ENCODE measurements at regions not wholly inside any gene's neighbourhood (a gene's known extent, or its start where the extent isn't known, plus 50 kb on each side); places are given as distances from the start of the nearest gene placed in this dataset.
"Not testable (repeated sequence)": the region's sequence is repeated elsewhere in the genome, so short reads cannot be mapped to it uniquely, and the experiment has no call there.

DNA sequence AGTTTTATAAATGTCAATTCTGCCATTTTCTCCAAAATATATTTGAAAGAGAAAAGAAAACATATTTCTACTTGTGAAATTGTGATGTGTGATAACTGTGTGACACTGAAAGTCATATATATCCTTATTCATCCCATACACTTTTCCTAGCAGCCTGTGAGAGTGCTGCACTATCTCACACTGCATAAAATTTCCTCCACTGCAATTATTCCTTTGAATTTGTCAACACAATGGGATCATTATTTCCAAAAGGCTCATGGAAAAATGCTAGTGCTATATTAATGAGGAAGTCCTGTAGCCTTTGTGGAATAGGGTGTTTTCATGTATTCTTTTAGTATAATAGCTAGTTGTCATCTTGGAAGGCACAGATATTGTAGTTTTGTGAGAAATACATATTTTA is 504.1 kb downstream of the RPL10L start:
- DNase-seq = no peak

DNA sequence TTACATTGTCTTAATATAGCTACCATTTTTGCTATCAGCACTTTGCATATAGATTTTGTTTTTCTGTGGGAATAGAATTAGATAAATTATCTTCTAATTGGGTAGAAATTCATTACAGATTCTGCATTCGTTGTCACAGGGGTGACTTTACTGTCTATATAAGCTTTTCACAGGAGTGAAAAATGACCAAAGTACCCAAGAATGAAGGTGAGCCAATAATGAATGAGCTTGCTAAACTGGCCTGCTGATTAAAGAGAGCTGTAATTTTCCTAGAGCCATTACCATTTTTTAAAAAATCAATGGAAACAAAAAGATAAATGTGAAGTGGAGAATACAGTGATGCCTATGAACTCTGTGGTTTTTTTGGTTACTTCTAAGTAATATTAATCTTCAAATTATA is 504.6 kb downstream of the RPL10L start:
- DNase-seq = no peak

DNA sequence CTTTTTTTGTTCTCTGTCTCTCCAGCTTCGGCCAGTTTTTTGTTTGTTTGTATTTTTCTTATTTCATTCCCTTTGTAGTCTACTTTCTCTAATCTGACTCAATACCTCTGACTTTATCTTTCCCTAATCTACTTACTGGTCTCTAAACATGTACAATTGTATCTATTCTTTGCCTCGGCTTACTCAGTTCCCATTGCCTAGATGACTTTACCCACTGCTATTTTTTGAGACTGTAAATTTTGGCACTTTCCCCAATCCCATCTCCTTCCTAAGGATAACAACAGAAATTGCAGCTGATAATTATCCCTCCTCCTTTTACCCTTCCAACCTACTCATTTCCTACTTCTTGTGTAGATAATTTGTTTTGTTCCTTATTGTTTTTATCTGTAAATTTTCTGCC is 511.1 kb downstream of the RPL10L start:
- DNase-seq = no peak

DNA sequence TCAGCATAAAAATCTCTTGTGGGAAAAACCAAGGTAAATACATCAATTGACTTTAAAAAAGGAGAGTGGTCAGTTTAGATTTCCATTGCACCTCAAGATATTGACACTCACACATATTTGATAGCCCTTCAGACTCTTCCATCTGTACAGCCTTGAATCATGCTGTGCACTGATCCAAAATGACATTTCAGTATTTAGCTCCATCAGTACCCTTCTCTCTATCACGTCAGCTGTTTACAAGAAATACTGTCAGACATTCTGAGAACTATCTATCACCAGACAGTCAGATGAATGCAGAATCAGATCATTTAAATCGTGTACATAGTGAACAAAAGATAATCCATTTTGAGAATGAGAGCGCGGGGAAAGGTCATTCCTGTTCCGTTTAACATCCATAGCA is 511.9 kb downstream of the RPL10L start:
- no peak for DNase-seq

DNA sequence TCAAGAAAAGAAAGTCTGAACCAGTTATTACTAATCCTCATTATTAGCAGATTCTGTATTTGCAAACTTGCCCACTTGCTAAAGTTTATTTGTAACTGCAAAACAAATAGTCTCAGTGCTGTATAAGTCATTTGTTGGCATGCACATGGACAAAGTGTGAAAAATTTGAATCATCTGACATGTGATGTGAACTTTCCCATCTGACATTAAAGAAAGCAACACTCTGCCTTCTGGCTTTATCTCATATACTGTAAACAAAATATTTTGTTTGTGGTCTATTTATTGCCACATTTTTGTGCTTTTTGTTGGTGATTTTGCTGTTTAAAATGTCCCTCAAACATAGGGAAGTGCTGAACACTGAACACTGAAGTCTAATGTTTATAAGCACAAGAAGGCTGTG is 513.8 kb downstream of the RPL10L start:
- DNase-seq = no peak

DNA sequence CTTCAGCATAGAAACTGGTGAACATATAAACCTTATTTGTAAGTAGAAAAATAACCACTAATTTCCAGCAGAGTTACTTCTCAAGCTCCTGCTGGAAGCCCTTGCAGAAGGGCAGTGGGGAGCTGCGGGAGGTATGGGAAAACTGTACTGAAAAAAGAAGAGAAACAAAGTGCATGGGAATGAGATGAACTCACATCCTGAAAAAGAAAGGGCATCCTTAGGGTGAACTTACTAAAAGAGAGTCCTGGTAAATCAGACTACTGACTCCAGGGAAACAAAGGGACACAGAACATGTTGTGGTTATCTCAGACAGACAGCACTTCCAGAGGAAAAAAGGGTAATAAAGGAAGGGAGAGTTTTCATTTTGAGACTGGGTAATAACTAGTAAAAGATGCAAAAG is 515.1 kb downstream of the RPL10L start:
- DNase-seq = no peak

DNA sequence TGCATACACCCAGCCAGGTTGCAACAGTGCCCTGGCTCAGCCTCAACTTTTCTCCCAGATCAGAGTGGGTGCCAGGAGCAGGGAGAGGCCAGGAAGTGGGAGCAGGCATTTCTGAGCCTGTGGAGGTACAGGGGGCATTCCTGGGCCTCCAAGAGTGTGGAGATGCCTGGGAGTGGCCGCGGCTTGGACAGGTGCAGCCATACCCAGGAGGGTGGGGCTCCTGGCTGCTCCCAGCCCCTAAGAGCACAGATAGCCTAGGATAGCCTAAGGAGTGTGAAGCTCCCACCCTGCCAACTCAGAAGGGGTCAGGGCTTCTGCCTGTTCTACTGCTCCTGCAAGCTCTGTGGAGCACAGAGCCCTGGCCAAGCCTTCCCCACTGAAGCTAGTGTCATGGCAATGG is 543.4 kb downstream of the RPL10L start:
- DNase-seq = no peak

DNA sequence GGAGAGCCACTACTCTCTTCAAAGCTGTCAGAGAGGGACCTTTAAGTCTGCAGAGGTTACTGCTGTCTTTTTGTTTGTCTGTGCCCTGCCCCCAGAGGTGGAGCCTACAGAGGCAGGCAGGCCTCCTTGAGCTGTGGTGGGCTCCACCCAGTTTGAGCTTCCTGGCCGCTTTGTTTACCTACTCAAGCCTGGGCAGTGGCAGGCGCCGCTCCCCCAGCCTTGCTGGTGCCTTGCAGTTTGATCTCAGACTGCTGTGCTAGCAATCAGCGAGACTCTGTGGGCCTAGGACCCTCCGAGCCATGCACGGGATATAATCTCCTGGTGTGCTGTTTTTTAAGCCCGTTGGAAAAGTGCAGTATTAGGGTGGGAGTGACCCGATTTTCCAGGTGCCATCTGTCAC is 550.7 kb downstream of the RPL10L start:
- not testable (repeated sequence) for DNase-seq

DNA sequence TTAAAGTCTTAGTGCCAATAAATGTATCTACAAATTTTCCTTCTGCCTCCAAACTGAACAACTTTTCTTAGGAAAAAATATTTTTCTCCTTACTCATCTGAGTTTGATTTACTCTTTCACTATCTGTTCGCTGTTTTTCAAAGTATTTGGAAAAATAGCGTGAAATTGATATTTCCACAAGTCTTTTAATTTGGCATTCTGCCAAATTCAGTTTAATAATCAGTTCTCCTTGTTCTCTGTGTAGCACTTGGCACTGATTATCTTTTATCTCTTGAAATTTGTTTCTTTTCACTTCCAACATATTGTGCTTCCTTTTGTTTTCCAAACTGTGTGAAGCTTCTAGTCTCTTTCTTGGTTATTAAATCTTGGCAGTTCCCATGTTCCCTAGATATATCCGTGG is 559.8 kb downstream of the RPL10L start:
- DNase-seq = no peak

DNA sequence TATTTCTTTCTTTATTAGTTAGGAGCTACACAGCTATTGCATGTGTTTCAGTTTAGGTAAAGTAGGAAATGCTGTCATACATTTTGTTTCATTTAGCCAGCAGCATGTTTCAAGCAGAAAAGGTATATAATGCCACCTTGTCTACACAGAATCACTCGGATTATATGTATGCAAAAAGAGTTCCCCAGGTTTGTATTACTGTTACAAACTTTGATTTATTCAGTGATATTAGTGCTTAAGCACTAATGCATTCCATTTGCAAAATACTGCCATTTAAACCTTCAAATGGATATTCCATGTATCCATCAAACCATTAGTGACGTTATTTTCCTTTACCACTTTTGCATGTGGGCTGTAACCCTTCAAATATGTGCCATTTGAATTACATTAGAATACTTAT is 564.0 kb downstream of the RPL10L start:
- DNase-seq = no peak

DNA sequence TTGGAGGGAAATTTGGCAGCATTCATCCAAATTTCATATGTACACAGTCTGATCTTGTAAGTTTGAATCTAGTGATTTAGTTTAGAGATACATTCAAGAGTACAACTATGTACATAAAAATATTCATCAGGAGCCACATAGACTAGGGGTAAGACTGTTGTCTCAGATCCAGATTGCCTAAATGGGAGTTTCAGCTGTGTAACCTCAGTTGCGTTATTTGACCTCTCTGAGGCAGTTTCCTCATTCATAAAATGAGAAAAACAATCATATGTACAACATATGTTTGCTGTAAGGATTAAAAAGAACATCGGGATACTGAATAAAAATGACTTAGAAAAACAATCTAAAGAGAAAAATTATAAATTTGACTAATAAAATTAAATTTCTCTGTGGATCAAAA is 577.5 kb downstream of the RPL10L start:
- no peak for DNase-seq

DNA sequence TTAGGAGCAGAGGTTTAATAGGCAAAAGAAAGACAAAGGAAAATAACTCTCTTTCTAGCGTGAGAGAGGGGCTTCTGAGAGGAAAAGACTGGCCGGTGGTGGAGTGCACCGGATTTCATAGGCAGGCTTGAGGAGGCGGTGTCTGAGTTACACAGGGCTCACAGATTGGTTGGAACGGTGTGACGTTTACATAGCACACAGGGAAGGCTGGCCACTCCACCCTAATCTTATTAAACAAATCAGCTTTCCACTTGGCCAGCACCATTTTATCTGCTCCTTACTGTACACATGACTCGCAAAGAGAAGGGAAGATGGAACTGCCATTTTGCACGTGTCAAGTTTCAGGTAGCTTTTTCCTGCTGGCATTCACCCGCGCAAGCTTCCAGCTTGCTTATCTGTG is 587.7 kb downstream of the RPL10L start:
- DNase-seq = no peak

DNA sequence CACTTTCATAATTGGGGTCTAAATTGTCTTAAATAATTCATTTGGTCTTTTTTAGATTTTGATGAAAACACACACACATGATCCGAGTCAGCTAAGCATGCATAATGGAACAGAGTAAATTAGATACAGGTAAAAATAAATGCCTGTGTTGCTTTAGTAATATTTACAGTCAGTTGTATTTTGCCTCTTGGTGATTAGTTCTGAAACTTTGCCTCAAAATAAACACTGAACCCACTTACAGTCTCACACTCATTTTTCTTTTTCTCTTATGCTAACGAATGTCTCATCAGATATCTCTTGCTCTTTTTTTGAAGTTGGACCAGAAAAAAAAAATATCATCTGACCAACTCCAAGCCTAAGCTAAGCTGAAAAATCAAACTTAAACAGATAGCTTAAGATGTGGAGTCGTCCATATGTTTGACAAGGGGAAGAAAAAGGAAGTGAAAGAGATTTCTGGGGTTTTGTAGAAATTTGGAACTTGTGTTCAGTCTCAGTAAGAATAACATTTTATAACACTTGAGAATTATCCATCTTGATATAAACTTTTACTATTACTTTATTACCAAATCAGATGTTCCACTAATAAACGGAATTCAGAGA is 592.5 kb downstream of the RPL10L start:
- DNase-seq = no peak

DNA sequence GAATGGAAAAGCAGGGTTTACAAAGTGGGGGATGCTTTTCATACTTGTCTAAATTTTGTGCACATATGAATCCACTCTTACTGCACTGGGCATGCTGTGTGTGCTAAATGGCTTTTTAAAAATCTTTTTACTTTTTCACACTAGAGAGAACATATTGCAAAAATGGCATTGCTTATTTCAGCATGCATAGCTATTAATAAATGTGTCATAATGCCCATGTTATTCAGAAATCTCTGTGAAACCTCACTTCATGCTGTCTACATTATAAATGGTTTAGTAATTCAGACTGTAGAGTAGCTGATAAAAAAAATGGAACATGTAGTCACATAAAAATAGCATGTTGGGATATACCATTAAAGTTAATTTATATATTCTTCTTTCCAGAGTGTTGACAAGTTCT is 593.8 kb downstream of the RPL10L start:
- DNase-seq = no peak

DNA sequence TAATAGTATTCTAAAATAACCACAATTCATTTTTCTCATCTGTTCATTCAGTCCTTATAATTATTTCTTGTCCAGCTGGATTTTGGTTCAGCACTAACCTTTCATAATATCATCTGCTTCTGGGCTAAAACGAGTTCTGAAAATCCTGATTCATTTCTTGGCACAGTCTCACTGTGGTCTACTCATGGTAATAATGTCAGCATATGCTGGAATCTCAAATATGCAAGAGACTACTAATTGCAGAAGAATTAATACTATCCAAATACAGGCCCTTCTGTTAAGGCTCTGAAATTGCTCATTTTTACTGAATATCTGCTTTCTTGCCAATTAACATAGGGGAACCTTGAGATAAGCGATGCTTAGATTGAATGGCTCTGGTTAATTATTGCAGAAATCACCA is 597.1 kb downstream of the RPL10L start:
- DNase-seq = no peak

DNA sequence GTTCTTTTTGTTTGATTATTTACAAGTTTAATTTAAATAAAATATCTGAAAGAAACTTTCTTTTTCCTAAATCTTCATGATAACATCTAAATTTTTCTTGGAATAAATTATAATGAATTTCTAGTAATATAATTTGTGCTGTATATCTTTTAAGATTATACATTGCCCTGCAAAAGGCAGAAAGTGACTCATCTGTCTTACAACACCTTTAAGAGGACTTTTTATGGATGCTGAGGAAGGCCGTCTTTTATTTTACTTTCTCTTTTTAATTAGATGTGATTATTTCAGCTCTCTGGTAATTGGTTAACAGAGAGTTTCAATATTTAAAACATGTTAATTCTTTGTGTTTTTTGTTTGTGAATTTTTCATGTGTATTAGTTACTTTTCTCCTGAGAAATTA is 598.4 kb downstream of the RPL10L start:
- DNase-seq = no peak

DNA sequence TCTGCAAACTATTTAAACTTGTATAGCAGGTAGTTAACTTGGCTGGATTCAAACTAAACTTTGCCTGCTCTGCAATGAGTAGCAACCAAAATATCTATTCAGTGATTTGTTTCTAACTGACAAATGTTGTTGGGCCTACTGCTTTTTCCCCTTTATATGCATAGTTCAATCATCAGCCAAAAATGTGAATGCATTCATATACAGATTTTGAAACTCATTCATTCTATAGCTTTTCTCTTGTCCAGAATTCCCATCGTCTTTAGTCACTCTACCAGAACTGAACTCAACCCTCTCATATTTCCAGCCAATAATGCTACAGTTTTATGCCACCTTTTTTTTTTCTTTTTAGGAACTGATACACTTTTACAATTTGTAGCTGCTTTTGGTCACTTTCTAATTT is 599.8 kb downstream of the RPL10L start:
- DNase-seq = no peak

DNA sequence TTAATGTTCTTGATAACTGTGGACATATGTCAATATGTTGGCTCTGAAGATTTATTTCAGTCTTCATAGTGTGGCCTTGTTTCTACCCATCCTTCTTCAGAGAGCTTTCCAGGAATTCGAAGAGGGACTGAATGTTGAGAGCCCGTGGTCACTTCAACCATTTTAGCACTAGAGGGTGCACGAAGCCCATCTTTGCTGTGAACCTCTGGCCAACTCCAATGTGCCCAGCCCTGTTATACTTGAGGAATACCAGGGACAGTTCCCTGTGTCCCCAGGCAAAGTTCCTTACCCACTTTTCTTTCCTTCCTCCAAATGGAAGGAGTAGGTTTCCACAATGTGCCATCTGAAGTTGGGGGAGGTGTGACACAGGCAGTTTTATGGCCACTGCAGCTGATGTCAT is 603.5 kb downstream of the RPL10L start:
- DNase-seq = no peak

DNA sequence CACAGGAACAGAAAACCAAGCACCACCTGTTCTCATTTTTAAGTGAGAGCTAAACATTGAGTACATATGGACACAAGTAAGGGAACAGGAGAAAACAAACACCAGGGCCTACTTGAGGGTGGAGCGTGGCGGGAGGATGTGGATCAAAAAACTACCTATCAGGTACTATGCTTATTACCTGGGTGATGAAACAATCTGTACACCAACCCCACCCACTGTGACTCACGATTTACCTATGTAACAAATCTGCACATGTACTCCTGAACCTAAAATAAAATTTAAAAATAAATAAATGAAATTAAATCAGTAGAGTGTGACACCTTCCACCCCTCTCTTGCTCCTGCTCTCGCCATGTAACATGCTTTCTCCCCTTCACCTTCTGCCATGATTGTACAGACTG is 615.5 kb downstream of the RPL10L start:
- no peak for DNase-seq

DNA sequence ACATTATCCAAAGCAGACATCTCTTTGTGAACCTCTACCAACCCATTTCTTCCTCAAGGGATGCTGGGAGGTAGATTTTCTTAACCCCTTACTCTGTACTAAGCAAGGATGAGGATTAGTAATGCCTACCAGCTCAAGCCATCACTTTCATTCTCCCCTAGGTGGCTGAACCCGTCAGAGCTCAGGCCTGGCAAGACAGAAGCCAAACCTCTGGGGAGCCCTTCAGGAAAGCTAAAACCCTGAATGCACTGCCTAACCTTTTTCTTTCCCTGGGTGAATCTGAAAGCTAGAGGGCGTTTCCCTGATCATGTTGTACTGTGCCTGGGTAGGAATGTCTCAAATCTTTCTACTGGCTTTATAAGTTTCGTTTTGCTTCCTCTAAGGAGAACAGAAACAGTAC is 617.3 kb downstream of the RPL10L start:
- DNase-seq = no peak

DNA sequence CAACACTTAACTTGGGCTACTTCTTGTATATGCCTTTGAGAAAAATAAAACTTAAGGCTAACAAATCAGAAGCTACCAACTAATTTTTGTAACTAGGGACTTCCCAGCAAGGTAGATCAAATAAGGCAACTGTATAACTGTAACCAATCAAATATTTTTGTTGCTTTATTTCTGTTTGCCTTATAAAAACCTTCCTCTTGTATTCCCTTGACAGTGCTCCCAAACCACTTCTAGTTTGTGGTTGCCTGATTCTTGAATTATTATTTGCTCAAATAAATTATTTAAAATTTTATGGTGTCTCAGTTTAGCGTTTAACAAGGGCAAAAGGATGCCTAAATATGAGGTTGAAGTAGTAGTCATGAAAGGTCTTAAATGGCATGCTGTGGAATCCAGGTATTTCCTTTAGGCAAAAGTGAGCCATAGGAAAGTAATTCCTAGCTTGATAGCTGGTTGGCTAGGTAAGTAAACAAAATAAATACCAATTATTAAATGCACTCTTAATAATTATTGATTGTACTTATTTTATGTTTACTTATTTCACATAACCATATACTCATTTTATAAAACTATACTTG is 632.6 kb downstream of the RPL10L start:
- no peak for DNase-seq

DNA sequence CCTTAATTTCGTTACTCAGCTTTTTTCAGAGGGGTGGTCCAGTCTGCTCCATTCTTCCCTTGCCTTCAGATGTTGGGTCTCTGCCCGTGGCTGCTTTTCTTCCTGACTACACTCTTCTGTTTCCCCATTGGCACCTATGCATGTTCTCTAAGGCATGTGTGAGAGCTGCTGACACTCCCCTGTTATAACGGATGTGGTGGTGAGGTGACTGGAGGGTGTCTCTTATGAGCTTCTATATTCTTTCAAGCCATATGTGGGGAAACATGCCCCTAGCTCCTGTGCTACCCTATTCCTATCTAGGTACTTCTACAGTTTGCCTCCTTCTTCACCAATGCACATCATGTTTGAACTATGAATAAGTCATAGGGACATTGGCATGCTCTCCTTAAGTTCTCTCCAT is 643.2 kb downstream of the RPL10L start:
- DNase-seq = no peak

DNA sequence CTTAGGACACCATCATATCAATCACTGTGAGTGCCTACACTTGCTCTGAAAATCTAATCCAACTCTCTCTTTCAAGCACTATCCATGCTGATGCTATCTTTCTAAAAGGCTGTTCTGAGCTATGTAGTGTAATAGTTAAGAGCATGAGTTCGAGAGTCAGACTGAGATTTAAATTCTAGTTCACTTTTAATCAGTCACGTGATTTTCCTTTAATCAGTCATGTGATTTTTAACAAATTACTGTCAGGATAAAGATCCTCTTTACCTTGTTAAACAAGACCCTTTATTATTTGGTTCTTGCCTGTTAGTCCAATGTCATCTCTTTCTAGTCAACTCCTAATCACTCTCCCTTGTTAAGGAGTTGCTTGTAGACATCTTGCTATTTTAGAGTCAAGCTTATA is 653.0 kb downstream of the RPL10L start:
- no peak for DNase-seq

DNA sequence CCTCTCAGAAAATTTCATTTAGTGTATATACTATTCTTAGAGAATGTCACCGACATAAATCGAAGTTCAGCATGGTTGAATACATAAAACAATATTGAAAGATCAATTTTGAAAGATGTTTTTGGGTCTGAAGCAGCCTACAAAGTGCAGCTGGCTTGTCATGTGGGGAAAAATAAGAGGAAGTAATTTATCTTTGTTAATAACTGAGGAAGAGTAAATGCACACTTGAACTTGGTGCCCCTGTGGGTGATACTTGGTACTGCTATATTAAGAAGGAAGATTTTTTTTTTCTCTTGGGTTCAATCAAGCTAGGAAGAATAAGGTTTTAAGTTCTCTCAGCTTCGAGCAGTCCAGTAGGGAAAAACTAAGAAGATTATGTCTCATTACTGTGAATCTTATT is 661.3 kb downstream of the RPL10L start:
- DNase-seq = no peak
